GM18951 (cell line): ENCODE measurements at regions not wholly inside any gene's neighbourhood (a gene's known extent, or its start where the extent isn't known, plus 50 kb on each side); places are given as distances from the start of the nearest gene placed in this dataset.

Source experiments
- POLR2A ChIP-seq: IDR thresholded peaks from 4 replicates; pipeline ENCODE4 v1.6.1; 2011; ENCODE audit warnings: mild to moderate bottlenecking; ENCODE audit not compliant: insufficient read length, insufficient read depth; ENCODE audit errors: extremely low read depth
- in situ Hi-C: fragments of 300-500 bp; cut with MboI; formaldehyde crosslinking; loops from one replicate; pipeline ENCODE4 v1.12.0; 2022; ENCODE audit warnings: low sequenced_read_pairs, mixed read lengths, inconsistent platforms; ENCODE audit not compliant: unreplicated experiment

GRCh38 chr1:101733340-101733739, 263.4 kb downstream of the OLFM3 start:
- in situ Hi-C loops: no loop called here
- no peak for TF ChIP-seq POLR2A

- no peak for TF ChIP-seq POLR2A
- in situ Hi-C loops: no loop called here
These were observed 258.3 kb downstream of the OLFM3 start for GRCh38 chr1:101738475-101738874.

- no peak for TF ChIP-seq POLR2A
- in situ Hi-C loops: no loop called here
These were observed 257.6 kb downstream of the OLFM3 start for GRCh38 chr1:101739146-101739545.

- no peak for TF ChIP-seq POLR2A
- in situ Hi-C loops: no loop called here
These were observed 256.8 kb downstream of the OLFM3 start for GRCh38 chr1:101739826-101740330.

GRCh38 chr1:101741910-101742309, 254.8 kb downstream of the OLFM3 start:
- in situ Hi-C loops: no loop called here
- no peak for TF ChIP-seq POLR2A

GRCh38 chr1:101742509-101742908, 254.2 kb downstream of the OLFM3 start:
- TF ChIP-seq POLR2A: no peak
- in situ Hi-C loops: no loop called here

- no peak for TF ChIP-seq POLR2A
- in situ Hi-C loops: no loop called here
These were observed 251.0 kb downstream of the OLFM3 start for GRCh38 chr1:101745551-101746270.

GRCh38 chr1:101748077-101748476, 248.6 kb downstream of the OLFM3 start:
- in situ Hi-C loops: no loop called here
- TF ChIP-seq POLR2A: no peak
